Inflammatory macrophage (primary cell): ENCODE measurements at regions not wholly inside any gene's neighbourhood (a gene's known extent, or its start where the extent isn't known, plus 50 kb on each side); places are given as distances from the start of the nearest gene placed in this dataset.

Source experiments
- DNase-seq, 2 donors: peaks; one replicate each; pipeline ENCODE4 v3.0.0-alpha.2; 2020 to 2022

DNA sequence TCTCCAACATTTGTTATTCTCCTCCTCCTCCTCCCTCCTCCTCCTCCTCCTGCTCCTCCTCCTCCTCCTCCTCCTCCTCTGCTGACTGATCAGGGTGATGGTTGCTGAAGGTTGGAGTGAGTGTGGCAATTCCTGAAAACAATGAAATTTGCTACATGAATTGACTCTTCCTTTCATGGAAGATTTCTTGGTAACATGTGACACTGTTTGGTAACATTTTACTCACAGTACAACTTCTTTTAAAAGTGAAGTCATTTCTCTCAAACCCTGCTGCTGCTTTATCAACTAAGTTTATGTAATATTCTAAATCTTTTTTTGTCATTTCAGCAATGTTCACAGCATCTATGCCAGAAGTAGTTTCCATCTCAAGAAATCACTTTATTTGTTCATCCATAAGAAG is 543.0 kb downstream of the MAFB start:
- DNase-seq = peak; percentile 15 to 50

DNA sequence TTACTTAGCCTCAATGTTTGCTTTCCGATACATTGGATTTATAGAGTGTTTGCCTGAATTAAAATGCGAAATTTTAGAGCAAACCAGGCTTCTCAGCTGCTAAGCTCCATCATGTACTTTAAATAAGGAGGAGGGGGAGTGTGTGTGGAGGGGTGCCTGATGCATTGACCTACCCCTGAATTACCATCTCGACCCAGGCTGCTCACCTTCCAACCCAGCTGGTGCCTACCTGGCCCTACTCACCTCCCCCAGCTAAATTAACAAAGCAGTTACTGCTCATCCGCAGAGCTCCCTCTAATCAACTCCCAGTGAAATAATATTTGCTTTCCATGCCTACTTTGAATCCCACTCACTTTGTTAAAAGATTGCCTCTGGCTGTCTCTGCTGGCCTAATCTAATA is 544.5 kb downstream of the MAFB start:
- DNase-seq = no peak

DNA sequence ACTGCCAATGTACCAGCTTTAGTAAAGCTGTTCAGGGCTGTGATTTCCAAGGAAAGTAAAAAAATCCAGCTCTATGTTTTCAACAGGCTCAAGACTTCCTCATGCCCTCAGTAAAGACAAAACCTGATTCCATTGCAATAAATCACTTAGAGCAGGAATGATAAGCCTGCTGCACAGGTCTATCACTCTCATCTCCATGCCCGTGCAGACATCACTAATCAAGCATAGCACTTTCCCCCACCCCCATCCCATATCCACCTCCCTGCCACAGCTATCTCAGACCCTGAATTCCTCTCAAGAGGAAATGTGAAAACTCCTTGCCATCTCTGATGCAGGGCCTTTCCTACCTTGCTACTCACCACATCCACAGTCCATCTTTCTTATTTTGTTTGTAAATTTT is 554.9 kb downstream of the MAFB start:
- no peak for DNase-seq

DNA sequence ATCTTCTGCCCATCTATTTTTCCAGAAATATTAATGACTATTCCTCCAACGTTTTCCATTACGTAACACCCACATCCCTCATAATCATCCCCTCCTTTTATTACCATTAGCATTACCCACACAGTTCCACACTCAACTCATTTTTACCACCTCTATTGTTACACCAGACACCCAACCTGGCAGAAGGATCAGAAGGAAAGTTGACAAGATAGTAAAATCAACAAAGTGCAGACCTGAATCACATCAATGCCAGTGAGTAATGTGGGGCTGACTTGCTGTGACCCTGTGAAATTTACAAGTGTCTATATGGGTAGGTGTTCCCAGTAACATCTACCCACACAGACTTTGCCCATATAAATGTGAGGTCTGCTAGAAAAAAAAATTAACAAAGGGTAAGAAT is 568.2 kb downstream of the MAFB start:
- DNase-seq = no peak

DNA sequence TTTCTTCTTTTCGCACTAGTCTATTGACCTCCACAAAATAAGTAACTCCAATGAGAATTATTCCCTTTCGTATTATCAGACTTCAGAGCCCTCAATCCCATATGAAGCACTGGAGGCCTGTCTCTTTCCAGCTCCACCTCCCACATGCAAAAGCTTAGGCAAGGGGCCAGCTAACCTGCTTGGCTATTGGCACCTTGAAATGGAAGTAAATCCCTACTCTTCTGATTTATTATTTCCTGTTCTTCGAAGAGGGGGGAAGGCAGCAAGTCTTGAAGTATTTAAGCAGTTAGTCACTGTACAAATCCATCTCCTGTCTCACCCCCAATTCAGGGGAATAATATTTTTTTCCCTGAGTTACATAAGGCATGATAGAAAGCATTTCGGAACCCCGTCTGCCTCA is 577.8 kb downstream of the MAFB start:
- DNase-seq = no peak

DNA sequence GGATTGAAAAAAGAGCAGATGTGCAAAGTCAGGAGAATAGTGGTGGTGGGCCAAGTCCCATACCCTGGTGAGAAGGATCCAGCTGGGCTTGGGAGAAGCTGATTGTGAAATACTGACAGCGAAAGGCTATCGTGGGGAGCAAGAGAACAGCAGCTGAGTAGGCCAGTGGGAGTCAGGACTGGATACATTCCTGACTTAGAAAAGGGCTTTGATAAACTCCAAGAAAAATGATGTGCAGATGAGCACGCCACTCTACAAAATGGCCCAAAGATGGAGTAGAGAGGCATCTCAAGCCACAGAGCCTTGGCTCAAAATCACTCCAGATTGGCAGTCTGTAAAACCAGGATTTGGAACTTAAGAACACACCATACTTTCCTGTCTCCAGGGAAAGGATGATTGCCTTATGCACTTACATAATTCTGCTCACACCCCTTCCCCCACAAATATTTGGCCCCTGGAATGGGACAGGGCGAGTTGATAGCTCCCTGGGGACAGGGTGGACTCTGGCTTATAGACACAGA is 578.7 kb downstream of the MAFB start:
- DNase-seq = no peak

DNA sequence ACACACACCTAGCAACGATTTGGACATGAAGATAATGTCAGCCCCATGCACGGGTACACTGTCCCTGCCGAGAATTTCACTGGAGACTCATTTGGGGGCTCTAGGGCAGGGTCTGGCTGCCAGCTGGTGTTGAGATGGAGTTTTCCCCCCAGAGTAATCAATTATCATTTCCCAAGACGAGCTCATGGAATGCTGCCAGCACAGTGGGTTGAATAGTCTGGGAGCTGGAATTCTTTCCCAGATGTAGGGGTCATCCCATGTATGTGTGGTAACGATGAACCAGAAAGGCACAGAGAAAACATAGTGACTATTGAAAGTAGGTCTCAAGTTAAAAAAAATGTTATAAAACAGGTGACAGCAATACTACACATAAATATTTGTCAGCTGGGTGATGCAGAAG is 579.9 kb downstream of the MAFB start:
- no peak for DNase-seq

DNA sequence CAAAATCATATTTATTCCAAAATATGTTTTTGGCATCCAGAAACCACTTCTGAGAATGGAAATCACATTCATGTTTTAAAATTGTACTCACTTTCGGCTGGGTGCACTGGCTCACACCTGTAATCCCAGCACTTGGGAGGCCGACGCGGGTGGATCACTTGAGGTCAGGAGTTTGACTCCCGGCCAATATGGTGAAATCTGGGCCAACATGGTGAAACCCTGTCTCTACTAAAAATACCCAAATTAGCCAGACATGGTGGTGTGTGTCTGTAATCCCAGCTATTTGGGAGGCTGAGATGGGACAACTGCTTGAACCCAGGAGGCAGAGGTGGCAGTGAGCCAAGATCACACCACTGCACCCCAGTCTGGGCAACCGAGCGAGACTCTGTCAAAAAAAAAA is 580.7 kb downstream of the MAFB start:
- no peak for DNase-seq

DNA sequence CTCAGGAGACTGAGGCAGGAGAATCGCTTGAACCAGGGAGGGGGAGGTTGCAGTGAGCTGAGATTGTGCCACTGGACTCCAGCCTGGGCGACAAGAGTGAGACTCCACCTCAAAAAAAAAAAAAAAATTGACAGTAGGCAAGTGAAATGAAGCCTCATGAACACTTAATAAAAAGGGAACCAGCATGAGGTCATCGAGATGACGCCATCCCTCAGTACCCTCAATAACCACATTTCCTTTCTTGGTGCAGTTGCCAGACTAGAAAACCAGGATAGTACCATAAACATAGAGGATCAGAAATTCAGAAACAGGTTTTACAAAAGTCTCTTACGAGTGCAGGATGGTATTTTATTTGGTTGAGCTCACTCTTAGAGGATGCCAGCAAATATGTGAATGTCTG is 584.1 kb downstream of the MAFB start:
- DNase-seq = peak; percentile 5 to 15

DNA sequence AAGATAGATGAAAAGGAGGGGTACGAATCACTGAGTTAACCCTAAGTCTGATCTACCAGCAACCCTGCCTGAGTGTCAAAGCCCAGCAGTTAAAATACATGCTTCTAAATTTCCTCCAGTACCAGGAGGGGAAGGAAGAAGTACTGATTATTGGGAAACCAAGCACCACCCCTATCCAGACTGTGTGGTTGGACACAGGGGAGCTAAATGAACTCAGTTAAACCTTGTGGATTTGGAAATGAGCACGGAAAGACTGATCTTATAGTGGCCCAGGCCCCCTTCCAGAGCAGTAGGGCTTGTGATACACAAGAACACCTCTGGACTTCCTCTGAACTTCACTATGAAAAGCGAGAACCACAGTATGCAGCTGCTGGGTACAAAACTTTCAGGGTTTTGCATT is 585.6 kb downstream of the MAFB start:
- no peak for DNase-seq

DNA sequence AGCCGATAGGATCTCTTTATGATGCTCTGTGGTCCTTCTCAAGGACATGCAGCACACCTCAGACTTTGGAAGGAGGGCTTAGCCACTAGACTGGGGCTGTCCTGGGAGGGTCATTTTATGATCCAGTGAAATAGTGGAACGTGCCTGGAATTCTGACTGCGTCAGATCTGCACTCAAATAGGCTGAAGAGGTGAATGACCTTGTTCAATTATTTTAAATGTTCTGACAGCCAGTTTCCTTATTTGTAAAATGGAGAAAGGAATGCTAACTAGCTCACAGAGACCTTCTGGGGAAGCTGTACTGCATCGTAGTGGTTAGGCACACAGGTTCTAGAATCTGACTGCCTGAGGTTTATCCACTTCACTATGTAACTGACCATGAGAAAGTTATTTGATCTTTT is 587.5 kb downstream of the MAFB start:
- DNase-seq = no peak

DNA sequence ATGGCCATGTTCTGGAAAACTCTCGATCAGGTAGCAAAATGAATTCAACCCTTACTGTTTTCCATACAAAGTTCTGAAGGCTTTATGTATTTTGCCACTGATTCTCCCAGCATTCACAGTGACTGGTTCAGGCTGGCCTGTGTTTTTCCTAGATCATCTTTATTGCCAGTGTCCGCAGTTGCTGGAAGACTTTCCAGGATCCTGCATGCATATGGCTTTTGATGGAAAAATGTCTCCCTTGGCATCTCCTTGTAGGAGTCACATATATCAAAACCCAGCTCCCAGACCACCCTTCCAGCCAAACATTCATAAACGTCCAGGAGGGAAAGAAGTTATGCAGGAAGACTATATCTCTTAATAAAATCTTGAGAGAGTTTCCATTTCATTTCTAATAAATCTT is 588.8 kb downstream of the MAFB start:
- no peak for DNase-seq

DNA sequence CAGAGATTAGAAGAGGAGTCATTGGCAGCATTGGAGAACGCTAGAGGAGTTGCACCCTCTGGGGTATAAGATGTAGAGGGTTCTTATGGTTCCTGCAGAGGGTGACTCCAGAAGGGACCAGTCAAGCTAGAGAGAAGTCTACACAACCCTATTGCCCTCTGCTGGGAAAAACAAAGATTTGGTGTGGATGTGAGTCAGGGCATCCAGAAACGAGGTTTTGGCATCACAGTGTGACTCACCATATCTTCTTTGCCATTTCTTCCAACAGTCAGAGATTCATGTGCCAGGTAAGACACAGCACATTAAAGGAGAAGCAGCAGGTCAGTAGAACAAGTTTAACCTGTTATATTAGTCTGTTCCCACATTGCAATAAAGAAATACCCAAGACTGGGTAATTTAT is 598.8 kb downstream of the MAFB start:
- no peak for DNase-seq

DNA sequence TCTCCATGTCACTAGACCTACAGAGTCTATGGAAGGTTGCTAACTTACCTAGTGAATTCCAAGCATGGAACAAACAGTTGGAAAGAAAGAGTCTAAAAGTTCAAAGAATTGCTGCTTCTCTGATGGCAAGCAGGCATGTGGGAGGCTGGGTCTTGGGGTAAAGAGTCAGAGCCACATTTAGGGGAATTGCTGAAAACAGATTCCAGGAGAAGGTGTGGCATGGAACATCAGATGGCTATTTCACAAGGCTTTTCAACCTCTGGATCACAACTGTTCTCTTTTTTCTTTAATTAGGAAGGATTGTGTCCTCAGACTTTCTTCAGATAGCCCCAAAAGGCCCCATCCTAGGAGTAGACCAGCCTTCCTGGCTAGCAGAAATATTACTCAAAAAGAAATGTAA is 601.5 kb downstream of the MAFB start:
- no peak for DNase-seq

DNA sequence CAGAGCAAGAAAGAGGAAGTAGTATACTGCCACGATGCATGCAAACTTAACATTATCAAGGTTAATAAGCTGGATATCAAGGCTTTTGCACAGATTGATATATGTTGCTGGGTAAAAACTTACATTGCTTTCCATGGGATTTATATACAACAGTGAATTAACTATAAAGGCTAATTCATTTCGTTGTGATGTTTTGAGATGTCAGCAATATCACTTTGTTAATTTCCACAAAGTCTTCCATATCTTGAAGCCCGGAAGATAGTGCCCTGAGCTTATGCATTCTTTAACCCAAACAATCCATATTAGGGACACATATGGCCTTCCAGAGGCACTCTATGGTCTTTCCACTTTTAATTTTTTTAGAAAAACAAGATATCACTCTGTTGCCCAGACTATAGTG is 603.5 kb downstream of the MAFB start:
- DNase-seq = no peak

DNA sequence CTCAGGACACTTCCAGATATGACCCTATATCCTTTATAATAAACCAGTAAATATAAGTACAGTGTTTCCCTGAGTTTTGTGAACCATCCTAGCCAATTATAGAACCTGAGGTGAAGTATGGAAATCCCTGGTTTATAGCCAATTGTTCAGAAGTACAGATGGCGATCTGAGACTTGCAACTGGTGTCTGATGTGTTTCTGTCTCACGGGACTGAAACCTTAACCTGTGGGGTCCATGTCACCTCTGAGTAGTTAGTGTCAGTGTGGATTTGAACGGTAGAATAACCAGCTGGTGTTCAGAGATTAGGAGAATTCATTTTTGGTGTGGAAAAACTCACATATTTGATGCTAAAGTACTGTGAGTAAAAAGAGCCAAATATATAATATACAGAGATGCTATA is 606.6 kb downstream of the MAFB start:
- no peak for DNase-seq

DNA sequence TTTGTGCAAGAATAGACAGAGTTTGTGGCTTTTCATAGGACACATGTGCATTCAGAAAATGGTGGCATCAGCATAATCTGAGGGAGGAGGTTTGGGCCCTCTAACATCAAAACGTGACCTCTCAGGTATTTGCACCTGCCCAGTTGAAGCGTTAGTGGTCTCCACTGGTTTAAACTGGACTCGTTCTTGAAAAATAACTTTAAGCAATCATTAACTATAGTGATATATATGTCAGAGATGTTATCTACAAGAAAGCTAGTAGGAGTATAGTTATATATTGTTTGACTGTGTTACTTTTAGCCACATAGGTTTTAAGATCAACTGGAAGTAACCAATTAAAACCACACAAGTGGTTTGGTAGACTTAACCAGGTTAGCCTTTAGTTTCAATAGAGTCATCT is 607.4 kb downstream of the MAFB start:
- DNase-seq = no peak

DNA sequence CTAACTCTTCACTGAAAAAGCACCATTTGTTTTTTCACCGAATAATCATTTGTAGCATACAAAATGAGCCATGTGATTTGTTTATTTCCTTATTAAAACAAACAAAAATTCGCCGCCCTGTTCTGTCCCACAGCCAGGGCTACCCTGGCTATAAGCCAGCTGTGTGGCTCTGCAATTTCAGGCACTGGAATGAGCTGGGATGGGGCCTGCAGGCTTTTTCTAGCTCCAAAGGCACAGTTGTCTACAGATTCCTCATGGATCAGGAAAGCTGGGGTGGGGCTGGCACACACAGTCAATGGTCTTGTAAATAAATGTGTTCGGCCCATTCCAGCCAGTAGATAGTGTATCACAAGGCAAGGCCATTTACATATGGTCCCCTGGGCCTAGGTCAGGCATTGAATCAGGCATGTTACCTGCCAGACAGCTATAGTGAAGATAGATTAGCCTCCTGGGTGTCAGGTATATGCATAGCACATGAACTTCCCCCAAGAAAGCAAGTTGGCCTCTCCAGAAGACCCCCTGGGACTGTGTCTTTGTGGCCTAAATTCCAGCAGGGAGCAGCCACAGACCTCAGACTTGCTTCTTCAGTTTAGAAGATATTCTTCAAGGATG is 608.9 kb downstream of the MAFB start:
- DNase-seq = no peak

DNA sequence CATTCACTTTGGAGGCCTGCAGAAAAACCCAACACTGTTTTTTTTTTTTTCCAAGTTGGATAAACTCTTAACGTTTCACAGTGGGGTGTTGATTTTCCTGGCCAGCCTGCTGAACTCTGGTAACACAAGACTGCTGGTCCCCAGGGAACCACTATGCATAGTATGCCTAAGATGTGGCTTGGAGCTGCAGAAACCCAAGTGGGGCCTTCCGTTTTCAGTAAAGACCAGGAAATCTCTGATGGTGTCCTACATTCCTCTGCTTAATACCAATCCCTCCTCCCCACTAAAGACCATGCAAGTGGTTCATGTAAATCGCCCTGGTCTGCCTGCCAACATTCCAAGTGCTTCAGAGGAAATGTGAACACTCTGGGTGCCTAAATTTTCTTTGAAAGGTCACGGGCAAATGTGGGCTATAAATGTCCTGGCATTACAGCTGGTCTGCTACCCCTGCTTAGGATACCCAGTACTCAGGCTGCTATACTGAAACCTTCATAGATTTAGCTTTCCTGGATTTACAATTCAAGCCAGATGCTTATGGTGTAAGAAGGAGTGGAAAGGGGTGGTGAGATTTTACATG is 615.4 kb downstream of the MAFB start:
- no peak for DNase-seq

DNA sequence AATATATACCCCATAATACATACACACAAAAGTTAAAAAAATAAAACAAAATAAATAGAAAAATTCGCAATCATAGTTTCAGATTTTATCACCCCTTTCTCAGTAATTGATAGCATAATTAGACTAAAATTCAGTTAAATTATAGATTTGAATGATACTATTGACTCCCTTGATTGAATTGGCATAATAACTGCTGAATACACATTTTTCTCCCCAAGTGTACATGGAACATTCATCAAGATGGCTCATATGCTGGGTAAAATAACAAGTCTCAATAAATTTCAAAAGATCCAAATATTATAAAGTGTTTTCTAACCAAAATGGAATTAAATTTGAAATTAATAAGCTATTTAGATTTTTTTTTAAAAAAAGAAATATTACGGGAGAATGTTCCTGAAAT is 616.1 kb downstream of the MAFB start:
- DNase-seq = no peak

DNA sequence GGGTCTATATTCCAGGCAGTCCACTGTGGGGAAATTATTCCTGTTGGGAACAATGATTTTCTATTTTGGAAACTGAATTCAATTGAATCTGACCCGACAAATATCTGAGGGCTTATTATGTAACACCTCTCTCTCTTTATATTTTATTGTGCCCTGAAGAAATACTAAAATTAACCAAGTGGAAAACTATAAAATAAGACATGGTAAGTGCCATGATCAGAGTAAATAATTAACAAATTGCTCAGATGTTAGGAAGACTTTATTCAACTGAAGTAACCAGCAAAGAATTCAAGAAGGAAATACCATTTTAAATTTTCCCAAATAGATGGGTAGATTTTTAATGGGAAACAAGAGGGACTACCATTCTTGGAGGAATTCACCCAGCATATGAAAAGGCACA is 632.9 kb downstream of the MAFB start:
- no peak for DNase-seq

DNA sequence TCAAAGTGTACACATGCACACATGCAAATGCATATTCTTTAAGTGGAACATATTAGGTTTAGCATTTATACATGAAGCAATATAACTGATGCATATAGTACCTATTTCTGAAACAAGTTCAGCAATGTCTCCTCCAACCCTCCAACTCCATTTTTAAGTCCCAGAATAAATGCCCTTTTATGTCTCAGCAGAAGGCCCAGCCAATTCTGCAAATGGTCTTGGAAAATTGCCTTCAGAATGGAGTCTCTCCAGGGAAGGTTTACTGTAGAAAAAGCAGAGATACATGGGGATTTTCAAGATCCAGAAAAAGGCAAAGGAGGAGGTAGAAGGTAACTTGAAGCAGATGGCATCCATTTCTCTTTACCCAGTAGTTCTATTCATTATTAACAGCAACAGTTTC is 633.3 kb downstream of the MAFB start:
- DNase-seq = no peak

DNA sequence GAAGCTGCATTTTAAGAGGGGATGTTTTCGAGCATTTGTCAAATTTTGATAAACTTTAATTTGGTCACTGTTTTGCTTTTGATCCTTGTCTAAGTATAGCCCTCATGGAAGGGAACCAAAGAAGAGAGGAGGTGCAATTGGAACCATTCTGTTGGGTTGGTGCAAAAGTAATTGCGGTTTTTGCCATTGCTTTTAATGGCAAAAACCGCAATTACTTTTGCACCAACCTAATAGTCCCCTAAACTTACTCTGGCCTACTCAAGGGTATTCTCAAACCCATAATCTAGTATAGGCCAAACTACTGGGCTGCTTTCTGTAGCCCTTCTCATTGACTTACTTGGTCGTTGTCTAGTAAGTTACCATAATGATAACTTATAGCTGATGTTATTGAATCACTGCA is 634.7 kb downstream of the MAFB start:
- no peak for DNase-seq

DNA sequence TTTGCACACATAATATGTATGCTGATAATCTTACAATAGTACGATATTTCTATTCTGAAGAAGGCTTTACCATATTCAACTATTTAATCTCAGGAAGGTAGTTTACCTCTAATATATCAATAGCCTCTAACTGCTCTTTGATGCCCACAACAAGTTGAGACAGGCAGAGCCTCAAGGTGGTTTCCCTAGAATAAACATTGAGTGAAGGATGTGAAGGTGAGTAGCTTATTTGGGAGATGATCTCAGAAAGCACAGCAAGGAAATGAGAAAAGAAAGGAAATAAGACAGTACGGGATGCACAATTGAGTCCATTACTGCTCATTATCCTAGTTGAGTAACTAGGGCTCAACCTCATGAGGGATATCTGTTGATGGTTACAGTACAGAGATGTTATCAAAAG is 638.4 kb downstream of the MAFB start:
- DNase-seq = no peak

DNA sequence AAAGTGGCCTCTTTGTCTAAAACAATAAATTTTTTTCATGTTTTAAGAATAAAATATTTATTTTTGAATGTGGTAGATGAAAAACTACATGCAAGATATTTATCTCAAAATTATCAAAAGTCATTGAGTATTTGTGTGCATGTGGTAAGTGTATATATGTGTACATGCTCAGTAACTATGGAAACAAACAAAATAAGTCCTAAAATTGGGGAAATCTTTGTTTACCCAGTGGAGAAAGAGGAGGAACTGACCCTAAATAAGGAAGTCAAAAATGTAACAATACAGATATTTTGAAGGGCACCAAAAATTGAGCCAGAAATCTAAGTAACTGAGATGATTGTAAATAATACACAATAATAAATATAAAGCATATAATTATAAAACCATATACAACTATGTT is 639.2 kb downstream of the MAFB start:
- peak; percentile 44 to 77 for DNase-seq
